NCI-H1092 (cell line): ENCODE measurements at regions not wholly inside any gene's neighbourhood (a gene's known extent, or its start where the extent isn't known, plus 50 kb on each side); places are given as distances from the start of the nearest gene placed in this dataset.
"Not testable (repeated sequence)": the region's sequence is repeated elsewhere in the genome, so short reads cannot be mapped to it uniquely, and the experiment has no call there.

Source experiments
- DNase-seq: peaks from one replicate; lab custom pipeline; 2025; lab: John Stamatoyannopoulos, UW

DNA sequence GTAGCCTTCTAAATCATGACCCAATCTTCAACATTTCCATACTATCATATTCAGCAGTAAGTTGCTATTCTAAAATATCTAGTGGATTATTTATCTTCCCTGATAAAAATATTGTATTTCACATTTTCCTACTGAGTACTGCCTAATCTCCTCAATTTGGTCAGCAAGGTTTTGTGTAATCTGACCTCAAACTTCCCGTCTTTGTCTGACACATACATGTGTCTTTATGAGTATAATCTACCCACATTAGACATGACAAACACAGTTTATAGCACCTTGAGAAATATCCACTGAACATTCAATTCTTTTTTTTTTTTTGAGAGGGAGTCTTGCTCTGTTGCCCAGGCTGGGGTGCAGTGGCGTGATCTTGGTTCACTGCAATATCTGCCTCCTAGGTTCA, 113.7 kb upstream of the LUZP2 start:
- DNase-seq, result no peak

DNA sequence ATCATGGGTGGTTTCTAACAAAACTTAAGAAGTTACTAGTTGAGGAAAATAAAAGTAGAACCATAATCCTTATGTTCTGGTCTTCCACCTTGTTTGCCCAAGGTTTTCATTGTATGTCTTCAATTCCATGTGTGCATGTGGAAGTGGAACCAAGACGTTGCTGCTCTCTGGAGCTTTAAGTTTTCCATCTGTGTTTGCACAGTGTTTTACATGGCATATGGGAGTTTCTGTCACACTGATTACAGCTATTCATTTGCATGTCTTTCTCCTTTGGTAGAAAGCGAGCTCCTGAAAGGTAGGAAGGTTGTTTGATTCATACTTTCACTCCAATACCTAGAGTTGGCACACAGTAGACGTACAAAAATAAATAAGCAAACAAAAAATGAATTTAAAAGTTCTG, 112.6 kb upstream of the LUZP2 start:
- no peak for DNase-seq

DNA sequence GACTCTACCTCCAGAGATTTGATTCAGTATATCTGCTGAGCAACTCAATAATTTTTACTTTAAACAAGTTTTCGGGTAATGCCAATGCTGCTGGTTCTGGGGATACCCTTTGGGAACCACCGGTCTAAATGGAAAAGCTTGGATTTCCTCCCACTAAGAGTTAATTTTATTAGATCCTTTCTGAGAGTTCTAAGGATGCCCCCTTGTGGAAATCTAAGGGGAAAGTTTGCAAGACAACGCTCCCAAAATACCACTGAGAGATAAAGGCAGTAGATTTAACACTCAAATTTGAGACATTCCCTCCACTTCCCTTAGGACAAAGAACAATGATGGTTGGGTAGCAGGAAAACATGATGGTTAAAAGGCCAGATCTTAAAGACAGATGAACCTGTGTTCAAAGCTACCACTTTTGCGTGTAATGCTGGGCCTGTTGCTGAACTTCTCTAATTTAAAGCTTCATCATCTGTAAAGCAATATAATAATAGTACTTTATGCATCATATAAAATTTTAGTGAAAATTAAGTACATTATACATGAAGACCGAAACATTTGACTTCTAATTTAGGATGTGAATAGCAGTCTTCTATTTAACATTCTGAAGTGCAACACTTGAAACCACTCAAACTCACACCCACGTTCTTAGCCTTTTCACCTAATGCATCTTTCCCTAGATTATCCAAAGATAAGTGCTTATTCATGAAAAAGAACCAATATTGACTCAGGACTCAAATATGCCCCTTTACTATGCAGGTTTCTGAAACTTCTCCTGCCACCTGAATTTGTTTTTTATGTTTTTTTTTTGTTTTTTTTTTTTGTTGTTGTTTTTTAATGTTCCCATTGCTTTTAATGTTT, 110.1 kb upstream of the LUZP2 start:
- no peak for DNase-seq

DNA sequence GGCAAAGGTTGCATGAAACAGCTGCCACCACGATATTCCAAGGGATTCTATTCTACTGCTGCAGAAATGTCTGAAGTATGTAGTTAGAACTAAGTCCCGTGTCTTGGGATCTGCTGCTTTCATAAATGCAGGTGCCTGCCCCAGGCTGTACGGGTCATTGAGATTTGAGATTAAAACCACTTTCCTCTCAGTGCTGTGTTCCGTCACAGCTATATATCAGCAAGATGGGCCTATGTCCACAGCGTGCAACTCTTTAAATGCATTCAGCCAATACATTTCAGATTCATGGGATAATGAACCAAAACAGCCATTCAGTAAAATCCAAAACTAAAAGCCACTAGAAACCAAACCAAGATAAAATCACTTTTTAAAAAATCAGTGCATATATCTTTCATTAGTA, 107.3 kb upstream of the LUZP2 start:
- no peak for DNase-seq

DNA sequence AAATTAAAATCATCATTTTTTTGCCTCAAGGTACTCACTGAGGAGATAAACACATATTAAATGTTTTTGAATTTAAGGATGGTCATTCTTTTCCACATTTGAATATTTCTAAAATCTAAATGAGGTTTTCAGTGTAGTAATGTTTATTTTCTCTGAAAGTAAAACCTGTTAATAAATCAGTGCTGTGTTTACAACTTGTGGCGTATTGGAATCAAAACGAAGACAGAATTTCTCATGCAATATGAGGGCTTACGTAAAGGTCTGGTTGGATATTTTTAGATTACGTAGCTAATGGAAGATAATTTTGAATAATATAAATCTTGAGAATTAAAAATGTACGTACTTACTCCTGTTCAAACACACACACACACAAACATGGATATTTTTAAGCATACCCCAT, 106.8 kb upstream of the LUZP2 start:
- no peak for DNase-seq

DNA sequence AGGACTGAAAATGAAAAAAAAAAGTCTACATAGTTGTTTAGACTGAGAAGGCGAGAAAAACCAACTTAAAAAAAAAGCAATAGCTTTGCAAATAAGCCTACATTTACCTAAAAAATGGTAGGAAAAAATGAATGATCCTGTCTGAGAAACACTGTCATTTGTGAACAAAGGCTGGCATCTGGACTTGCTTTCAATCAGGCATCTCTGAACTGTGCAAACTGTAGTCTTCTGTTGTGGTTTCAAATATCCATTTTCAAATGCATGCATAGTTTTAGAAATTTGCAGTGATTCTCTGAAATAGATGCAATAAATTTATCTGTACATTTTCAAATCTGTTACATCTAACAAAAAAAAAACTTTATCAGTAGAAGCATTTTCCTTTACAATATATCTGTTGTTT, 106.1 kb upstream of the LUZP2 start:
- DNase-seq, result no peak

DNA sequence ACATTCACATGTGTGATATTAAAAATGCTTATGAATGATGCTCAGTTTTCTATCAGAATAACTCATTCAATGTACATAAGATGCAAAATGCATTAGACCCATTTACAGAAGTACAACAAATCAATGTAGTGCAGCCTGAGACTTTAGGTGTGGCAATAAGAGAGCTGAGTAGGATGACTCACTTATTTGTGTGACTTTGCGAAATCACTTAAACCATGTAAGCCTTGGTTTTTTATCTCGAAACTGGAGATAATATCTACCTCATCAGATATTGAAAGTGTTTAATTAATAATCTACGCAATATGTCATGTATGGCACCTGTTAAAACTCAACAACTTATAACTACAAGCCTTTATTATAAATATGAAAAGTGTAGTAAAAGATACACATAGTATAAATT, 105.7 kb upstream of the LUZP2 start:
- DNase-seq, result no peak

DNA sequence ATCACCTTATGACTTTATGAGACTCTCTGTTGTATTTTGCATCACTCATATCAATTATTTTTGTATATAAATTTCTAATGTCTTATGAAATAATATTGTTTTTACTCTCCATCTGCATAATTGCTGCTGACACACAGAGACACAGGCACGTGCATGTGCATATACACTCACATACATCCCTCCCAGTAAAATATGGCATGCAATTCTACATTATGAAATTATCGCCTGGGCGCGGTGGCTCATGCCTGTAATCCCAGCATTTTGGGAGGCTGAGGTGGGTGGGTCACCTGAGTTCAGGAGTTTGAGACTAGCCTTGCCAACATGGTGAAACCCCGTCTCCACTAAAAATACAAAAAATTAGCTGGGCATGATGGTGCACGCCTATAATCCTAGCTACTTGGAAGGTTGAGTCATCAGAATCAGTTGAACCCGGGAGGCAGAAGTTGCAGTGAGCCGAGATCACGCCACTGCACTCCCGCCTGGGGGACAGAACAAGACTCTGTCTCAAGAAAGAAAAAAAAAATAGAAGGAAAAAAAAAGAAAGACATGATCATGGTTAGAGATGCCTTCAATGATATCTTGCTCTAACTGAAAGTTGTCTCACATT, 96.7 kb upstream of the LUZP2 start:
- no peak for DNase-seq

DNA sequence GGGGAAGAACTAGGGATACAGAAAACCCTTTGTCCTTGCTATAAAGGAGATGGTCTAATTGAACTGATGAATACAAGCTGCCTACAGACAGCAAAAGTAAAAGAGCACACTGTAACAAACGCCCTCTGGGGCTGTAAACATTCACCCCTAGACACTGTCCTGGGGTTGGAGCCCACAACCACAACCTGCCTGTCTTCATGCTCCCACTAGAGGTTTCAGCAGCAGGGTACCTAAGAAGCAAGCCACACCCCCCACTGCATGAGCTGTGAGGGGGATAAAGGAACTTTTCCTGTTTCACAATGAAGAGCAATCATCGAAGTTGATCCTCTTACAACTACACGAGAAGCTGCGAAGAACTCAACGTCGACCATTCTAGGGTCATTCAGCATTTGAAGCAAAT, 90.5 kb upstream of the LUZP2 start:
- DNase-seq, result no peak

DNA sequence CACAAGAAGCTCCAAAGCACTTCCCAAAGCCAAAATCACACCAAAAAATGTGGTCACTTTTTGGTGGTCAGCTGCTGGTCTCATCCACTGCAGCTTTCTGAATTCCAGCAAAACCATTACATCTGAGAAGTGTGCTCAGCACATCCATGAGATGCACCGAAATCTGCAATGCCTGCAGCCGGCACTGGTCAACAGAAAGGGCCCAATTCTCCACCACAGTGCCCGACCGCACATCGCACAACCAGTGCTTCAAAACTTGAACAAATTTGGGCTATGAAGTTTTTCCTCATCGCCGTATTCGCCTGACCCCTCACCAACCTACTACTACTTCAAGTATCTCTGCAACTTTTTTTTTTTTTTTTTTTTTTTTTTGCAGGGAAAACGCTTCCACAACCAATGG, 89.9 kb upstream of the LUZP2 start:
- no peak for DNase-seq

DNA sequence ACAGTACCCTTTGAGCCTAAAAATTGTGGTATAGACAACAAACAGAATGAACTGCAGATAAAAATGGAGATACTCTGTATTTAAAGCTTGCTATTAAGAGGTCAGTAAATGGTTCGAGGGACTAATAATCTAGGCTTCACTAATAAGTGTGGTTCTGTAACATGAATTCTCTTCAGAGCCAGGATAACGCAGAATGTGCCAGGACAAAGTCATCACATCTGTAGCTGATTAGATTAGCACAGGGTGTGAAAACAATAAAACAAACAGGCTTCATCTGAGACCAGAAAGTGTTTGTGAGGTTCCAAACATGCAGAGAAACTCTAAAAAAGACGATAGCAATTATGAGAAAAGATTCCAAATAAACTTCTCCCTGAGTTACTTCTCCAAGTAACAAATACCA, 89.1 kb upstream of the LUZP2 start:
- DNase-seq, result no peak

DNA sequence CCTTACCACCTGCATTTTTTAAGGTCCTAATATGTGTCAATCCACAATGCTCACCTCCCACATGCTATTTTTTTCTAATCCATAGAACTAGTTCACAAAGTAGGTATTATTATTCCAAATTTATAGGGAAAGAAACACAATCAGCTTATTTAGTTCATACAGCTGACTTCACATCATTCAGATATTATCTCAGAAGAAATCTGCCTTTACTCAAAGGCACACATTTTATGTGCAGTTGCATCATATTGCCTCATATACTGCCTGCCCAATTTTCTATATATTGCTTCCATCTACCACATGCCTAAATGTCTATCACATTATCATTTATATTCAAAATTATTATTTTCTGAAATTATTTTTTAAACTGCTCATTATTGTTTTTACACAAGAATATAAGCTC, 88.7 kb upstream of the LUZP2 start:
- DNase-seq, result no peak

DNA sequence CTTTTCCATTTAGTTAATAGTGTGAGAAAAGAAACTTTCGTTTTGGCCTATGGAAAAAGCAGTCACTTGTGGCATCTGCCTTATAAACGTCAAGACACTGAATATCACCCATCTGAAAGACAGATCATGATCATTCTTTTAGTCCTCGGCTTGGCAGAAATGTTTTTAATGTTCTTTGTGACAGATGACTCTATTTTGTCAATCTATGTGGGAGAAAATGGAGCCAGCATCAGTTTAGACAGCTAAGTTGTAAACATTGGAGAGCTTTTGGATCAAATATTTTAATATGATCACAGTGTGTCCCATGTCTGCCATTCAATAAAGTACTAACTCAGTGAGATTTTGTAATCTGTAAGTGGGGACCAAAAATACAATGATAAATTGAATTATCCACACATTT, 85.1 kb upstream of the LUZP2 start:
- no peak for DNase-seq

DNA sequence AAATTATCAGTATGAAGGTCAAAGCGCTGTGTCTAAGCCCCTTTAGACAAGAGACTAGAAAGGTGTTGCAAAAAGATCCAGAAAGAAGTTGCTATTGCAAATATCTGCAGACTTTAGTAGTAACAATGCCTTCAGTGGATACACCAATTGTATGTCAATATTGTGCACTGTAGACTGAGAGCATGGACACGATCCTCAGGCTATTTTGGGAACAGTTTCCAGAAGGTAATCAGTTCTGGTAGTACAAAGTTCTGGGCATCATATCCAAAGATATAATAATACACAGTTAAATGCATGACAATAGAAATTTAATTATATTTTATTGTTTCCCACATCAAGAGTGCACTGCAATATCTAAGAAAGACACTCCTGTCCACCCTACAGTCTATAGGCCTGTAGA, 84.1 kb upstream of the LUZP2 start:
- DNase-seq, result no peak

DNA sequence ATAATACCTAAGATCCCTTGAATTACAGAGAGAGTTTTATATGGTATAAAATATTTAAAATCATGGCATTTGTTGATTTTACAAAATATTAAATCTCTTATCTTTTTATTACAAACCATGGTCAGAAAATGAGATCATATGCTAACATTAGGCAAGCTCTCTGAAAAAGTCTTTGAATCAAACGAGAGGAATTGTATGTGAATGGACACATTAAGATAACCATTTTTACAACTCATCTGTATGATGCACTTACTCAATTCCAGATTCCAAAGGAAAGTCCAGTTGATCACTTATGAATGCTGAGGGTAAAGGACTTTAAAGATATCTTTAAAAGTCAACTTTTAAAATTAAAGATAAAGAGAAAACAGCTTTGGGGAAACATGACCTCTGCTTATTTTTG, 83.5 kb upstream of the LUZP2 start:
- DNase-seq, result no peak

DNA sequence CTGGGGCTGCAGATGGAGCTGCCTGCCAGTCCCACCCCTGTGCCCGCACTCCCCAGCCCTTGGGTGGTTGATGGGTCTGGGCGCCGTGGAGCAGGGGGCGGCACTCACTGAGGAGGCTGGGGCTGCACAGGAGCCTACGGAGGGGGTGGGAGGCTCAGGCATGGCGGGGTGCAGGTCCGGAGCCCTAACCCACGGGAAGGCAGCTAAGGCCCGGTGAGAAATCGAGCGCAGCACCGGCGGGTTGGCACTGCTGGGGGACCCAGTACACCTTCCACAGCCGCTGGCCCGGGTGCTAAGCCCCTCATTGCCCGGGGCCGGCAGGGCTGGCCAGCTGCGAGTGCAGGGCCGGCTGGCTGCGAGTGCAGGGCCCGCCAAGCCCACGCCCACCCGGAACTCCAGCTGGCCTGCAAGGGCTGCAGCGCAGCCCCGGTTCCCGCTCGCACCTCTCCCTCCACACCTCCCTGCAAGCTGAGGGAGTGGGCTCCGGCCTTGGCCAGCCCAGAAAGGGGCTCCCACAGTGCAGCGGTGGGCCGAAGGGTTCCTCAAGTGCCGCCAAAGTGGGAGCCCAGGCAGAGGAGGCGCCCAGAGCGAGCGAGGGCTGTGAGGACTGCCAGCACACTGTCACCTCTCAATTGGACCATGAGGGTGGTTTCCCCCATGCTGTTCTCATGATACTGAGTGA, 80.8 kb upstream of the LUZP2 start:
- DNase-seq, result not testable (repeated sequence)

DNA sequence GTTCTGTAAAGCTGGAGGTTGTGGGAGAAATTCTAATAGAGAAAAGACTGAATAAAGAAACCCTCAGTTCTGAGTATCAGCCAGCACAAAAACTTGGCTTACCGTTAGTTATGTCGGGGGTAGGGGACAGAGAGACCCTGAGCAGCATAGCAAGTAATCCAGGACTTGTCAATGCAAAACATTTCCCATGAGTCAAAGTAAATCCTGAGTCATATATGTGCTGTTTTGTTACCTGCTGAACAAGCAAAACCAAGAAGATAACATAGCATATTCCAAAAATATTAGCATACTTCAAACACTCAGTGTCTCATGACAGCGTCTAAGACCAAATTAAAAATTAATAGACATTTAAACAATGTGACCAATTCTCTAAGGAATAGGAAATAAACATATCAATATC, 75.1 kb upstream of the LUZP2 start:
- no peak for DNase-seq

DNA sequence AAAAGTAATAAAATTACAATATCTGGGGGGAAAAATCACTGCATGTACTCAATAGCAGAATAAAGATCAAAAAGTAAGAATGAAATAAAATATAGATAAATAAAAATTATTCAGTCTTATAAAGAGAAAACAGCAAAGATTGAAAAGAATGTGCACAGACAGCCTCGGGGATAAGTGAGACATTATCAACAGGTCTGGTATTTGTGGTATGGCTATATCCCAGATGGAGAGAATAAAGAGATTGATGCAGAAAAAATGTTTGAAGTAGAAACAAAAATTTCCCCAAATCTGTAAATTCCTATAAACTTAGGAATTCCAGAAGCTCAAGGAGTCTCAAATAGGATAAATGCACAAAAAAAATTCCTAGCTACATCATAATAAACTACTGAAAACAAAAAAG, 74.5 kb upstream of the LUZP2 start:
- no peak for DNase-seq

DNA sequence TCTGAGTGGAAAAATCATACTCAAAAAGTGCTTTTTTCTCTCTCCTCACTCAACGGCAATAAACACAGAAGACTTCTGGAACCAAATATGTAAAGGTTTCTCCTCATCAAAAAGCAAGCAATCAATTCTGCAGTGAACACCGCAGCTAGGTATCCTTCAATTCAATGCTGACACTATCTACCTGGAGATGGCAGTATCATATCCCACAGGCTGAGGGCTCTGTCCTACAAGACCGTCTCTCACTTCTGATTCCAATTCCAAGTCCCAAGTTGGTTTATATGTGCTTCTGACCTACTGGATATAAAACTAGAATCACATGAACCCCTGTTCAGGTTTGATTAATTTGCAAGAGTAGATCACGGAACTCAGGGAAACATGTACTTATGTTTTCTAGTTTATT, 59.7 kb upstream of the LUZP2 start:
- DNase-seq, result no peak
